SK-N-MC (cell line): ENCODE measurements at regions not wholly inside any gene's neighbourhood (a gene's known extent, or its start where the extent isn't known, plus 50 kb on each side); places are given as distances from the start of the nearest gene placed in this dataset.

ENCODE experiments used
- EZH2 ChIP-seq: fragments of 200-600 bp; sonication (generic); IDR thresholded peaks from one replicate; pipeline ENCODE4 v1.6.1; 2017; ENCODE audit warnings: antibody characterized with exemption
- FOXP2 ChIP-seq: optimal IDR thresholded peaks from 2 replicates; pipeline ENCODE3; 2011; ENCODE audit warnings: mild to moderate bottlenecking, moderate library complexity; ENCODE audit not compliant: insufficient read depth; ENCODE audit errors: extremely low read length, control extremely low read depth
- POLR2AphosphoS5 ChIP-seq: IDR thresholded peaks from 2 replicates; pipeline ENCODE4 v1.6.1; 2012; ENCODE audit warnings: mild to moderate bottlenecking, low read depth, low read length, borderline replicate concordance

GRCh38 chr2:17323697-17324096 is 194.5 kb downstream of the RAD51AP2 start:
- TF ChIP-seq POLR2AphosphoS5 = no peak
- no peak for TF ChIP-seq EZH2
- TF ChIP-seq FOXP2 = no peak
